ENCODE measurements at regions not wholly inside any gene's neighbourhood (a gene's known extent, or its start where the extent isn't known, plus 50 kb on each side); places are given as distances from the start of the nearest gene placed in this dataset.

- TF ChIP-seq, protein P1, sequence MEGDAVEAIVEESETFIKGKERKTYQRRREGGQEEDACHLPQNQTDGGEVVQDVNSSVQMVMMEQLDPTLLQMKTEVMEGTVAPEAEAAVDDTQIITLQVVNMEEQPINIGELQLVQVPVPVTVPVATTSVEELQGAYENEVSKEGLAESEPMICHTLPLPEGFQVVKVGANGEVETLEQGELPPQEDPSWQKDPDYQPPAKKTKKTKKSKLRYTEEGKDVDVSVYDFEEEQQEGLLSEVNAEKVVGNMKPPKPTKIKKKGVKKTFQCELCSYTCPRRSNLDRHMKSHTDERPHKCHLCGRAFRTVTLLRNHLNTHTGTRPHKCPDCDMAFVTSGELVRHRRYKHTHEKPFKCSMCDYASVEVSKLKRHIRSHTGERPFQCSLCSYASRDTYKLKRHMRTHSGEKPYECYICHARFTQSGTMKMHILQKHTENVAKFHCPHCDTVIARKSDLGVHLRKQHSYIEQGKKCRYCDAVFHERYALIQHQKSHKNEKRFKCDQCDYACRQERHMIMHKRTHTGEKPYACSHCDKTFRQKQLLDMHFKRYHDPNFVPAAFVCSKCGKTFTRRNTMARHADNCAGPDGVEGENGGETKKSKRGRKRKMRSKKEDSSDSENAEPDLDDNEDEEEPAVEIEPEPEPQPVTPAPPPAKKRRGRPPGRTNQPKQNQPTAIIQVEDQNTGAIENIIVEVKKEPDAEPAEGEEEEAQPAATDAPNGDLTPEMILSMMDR (IDR thresholded peaks at IDR 0.05; ENCODE audit: control extremely low read depth in 1 of 3, insufficient read depth in 1 of 3, low read depth in 1 of 3, low read length in 3 of 3) = no peak
- TF ChIP-seq TAF1 (IDR thresholded peaks at IDR 0.05; ENCODE audit: low read depth, low read length) (no peak), TBP (IDR thresholded peaks at IDR 0.05; ENCODE audit: low read depth, low read length) (no peak), POLR2A (IDR thresholded peaks at IDR 0.05; ENCODE audit: control extremely low read depth in 1 of 2, low read depth in 2 of 2, low read length in 2 of 2) (no peak), KDM4A (IDR thresholded peaks at IDR 0.05; ENCODE audit: low read depth, low read length, severe bottlenecking) (no peak), SP1 (IDR thresholded peaks at IDR 0.05; ENCODE audit: low read depth, low read length) (no peak), MAFK (IDR thresholded peaks at IDR 0.05; ENCODE audit: low read depth, low read length) (no peak)
These were observed 89.0 kb upstream of the C10orf90 start for GRCh38 chr10:126759531-126759930.

Data from H1 (cell line).